ENCODE measurements at regions not wholly inside any gene's neighbourhood (a gene's known extent, or its start where the extent isn't known, plus 50 kb on each side); places are given as distances from the start of the nearest gene placed in this dataset.
"Not testable (repeated sequence)": the region's sequence is repeated elsewhere in the genome, so short reads cannot be mapped to it uniquely, and the experiment has no call there.

DNA sequence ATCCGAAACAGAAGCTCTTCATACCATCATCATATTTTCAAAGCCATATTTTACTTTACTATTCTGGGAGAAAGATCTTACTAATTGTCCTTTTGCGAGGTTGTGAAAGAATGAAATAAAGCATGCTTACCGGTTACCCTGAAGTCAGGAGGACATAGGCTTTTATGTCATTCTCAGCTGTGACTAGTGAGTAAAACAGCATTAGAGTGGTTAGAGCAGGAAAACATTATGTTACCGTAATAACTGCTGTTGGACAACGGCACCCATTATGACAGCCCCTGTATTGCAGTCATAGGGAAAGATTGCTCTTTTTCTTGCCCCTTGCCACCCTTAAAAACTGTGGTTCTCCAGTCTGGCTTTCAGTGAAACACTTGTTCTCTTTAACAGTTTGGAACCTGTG, 1035.7 kb downstream of the ZPLD1 start:
- no peak for DNase-seq (ENCODE audit: low read depth, low spot score)

DNA sequence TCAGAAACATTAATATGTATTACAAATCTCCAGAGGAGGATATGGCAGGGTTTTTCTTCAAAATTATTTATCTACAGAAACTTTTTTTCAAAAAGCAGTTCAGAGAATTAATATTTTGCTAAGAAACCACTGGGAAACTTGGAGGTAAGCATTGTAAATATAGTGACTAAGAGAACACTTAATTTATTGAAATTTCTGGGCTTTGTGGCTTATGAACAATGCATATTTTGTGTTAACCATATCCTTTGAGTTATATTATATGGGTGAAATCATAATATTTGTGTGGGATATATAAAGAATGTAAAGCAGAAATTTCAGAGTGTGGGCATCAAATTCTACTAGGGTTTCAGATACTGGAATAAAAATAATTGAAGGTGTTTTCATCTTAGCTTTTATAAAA, 1059.2 kb downstream of the ZPLD1 start:
- DNase-seq (ENCODE audit: low read depth, low spot score) = no peak

GRCh38 chr3:103494512-103494911, 1059.7 kb downstream of the ZPLD1 start:
- DNase-seq (ENCODE audit: low read depth, low spot score) = no peak

- DNase-seq (ENCODE audit: low read depth, low spot score) = no peak
Observed at GRCh38 chr3:103495186-103495585, 1060.4 kb downstream of the ZPLD1 start.

GRCh38 chr3:103499132-103499900, 1064.5 kb downstream of the ZPLD1 start:
- DNase-seq (ENCODE audit: low read depth, low spot score) = no peak

DNA sequence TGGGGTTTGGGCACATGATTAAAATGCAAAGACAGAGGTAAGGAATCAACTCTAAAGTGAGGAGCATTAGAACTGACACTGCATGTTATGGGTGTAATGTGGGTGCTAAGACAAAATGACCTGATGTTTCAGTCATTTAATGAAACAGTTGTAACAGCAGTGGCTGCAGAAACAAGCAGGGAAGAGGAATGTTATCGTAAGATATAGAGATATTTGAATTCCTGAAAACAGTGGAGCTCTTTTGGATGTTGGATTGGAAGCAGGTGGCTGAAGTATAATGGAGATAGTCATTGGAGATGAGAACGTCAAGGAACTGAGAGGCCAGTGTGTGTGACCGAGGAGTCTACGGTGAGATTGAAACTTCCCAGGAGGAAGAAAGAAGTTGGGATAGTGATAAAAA, 1065.2 kb downstream of the ZPLD1 start:
- no peak for DNase-seq (ENCODE audit: low read depth, low spot score)

DNA sequence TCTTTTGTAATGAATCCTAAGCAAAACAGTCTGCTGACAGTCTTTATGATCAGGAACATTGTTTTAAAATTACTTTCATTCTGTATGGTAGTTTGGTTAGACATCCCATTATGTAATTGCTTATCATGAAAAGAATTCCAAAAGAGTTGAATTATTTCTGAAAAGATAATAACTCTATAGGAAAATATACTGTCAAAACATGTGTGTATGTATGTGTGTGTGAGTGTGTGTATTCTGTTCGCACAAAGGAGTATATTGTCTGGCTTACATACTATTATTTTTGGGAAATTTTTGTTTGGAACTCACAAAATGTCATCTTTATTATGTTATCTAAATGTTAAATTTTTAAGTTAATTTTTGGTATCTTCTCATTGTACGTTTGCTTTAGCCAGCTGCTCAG, 1075.9 kb downstream of the ZPLD1 start:
- DNase-seq (ENCODE audit: low read depth, low spot score) = no peak

DNA sequence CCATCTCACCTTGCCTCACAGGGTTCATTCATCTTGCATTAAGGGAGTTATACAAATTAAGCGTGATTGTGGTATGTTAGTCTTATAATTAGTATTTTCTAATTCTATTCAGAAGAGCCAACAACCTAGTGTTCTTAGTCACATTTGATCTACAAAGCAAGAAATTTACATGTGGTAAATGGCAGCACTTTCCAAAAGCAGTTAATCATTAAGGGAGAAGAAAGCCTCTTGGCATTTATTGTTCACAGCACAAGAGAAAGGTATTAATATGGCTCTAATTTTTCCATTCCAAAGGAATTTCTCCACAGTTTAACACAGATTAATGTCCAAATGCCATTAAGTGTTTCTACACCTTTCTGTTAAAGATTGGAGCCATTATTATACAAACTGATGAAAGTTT, 1077.1 kb downstream of the ZPLD1 start:
- no peak for DNase-seq (ENCODE audit: low read depth, low spot score)

GRCh38 chr3:103512595-103512994, 1077.8 kb downstream of the ZPLD1 start:
- DNase-seq (ENCODE audit: low read depth, low spot score) = no peak

GRCh38 chr3:103513003-103513402, 1078.2 kb downstream of the ZPLD1 start:
- DNase-seq (ENCODE audit: low read depth, low spot score) = no peak

GRCh38 chr3:103515116-103515515, 1080.3 kb downstream of the ZPLD1 start:
- DNase-seq (ENCODE audit: low read depth, low spot score) = no peak

DNA sequence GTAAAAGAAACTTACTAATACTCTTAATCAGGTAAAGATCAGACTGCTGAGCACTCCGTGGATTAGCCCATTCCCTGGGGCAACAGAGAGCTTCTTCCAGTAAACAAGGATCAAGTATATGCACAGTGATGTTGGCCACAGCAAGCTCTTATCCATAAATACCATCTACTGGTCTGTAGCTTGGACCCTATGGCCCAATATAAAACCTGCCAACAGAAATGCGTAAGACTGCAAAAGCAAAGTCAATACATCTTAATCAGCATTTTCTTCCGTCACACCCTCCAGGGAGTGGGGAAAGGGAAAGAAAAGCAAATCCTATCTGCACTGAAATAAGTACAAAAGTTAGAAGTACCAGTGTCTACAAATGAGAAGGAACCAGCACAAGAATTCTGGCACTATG, 1082.1 kb downstream of the ZPLD1 start:
- DNase-seq (ENCODE audit: low read depth, low spot score) = no peak

DNA sequence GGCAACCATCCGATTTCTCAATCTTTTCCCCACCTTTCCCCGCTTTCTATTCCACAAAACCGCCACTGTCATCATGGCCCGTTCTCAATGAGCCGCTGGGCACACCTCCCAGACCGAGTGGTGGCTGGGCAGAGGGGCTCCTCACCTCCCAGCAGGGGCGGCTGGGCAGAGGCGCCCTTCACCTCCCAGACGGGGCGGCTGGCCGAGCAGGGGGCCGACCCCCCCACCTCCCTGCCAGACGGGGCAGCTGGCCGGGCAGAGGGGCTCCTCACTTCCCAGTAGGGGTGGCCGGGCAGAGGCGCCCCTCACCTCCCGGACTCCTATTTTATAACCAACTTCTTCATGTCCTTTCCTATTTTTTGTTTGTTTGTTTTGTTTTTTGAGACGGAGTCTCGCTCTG, 1096.5 kb downstream of the ZPLD1 start:
- not testable (repeated sequence) for DNase-seq (ENCODE audit: low read depth, low spot score)

GRCh38 chr3:103532986-103533385, 1098.2 kb downstream of the ZPLD1 start:
- DNase-seq (ENCODE audit: low read depth, low spot score) = no peak

DNA sequence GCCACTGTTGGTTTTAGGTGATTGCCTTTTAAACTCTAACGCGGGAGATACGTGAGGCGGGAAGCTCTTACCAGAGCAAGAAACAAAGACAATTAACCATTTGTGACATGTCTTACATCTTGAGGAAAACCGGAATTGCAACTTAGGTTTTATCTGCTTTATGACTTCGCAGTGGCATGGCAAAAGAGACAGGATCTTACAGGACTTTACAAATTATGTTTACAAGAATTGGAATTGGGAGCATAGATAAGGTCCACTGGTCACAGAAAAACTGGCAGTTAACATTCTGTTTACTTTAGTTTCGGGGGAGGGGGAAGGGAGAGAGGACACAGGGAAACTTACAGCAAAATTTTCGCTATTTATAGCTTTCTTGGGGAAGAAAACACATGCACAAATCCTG, 1119.6 kb downstream of the ZPLD1 start:
- DNase-seq (ENCODE audit: low read depth, low spot score) = no peak

DNA sequence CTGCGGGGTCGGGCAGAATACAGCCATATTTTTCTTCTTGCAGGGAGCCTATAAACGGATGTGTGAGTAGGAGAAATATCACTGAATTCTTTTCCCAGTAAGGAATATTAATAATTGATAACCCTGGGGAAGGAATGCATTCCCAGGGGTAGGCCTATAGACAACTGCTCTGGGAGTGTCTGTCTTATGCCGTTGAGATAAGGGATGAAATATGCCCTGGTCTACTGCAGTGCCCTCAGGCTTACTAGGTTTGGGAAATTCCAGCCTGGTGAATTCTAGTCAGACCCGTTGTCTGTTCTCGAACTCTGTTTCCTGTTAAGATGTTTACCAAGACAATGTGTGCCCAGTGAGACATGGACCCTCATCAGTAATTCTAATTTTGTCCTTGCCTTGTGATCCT, 1129.3 kb downstream of the ZPLD1 start:
- not testable (repeated sequence) for DNase-seq (ENCODE audit: low read depth, low spot score)

GRCh38 chr3:103585809-103586208, 1151.0 kb downstream of the ZPLD1 start:
- DNase-seq (ENCODE audit: low read depth, low spot score) = no peak

GRCh38 chr3:103589770-103590169, 1155.0 kb downstream of the ZPLD1 start:
- DNase-seq (ENCODE audit: low read depth, low spot score) = no peak

DNA sequence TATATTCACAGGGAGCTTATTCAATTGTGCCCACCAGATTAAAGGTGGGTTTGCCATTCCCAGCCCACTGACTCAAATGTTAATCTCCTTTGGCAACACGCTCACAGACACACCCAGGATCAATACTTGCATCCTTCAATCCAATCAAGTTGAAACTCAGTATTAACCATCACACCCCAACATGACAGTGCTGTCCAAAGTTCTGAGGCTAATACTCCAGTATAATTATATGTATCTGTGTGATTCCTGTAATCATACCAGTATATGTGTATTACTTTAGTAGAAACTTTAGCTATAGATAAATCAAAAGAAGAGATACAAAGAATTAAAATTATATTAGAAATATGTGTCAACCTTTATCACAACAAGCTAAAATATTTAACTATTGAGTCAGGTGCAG, 1166.0 kb downstream of the ZPLD1 start:
- DNase-seq (ENCODE audit: low read depth, low spot score) = no peak

GRCh38 chr3:103601666-103602065, 1166.9 kb downstream of the ZPLD1 start:
- DNase-seq (ENCODE audit: low read depth, low spot score) = no peak

DNA sequence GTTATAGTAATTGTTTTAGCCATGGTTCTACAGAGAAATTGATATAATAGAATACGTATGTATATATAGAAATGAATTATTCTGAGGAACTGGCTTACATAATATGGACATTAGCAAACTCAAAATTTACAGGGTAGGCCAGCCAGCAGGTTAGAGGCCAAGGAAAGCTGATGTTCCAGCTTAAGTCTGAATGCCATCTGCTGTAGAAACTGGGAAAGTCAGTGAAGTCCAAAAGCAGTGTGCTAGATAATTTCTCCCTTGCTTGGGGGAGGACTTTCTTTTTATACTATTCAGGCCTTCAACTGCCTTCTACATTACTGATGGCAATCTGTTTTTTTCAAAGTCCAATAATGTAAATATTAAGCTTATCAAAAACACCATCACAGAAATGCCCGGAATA, 1174.7 kb downstream of the ZPLD1 start:
- DNase-seq (ENCODE audit: low read depth, low spot score) = no peak

DNA sequence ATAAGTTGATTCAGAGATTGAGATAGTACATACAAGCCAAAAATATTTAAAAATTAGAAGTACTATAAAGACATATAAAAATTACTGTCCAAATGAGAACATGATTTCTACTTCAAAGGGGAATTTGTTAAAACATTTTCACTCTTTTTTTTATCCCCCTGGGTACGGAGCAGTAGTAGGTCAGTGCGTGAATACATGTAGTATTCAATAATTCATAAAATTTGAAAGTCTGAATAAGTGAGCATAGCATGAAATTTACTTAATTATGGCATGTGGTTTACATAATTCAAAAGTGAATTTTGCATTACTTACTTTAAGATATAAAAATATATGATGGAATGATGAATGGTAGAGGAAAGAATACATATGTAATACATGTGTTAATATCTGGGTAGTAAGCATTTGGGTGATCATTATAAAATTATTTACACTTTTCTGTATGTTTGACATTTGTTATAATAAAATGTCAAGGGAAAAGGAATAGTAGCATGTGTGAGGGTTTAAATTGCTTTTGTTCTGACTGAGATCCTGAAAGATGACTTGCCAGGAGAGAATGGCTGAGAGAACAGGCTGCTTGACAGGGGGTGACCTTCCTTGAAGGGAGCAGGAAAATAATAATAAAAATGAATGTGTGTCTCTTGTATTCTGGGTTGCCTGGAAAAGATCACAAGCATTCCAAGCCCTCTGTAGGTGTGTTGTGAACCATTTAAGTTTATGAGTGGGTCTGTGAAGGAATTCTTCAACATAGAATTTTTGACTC, 1178.8 kb downstream of the ZPLD1 start:
- no peak for DNase-seq (ENCODE audit: low read depth, low spot score)

DNA sequence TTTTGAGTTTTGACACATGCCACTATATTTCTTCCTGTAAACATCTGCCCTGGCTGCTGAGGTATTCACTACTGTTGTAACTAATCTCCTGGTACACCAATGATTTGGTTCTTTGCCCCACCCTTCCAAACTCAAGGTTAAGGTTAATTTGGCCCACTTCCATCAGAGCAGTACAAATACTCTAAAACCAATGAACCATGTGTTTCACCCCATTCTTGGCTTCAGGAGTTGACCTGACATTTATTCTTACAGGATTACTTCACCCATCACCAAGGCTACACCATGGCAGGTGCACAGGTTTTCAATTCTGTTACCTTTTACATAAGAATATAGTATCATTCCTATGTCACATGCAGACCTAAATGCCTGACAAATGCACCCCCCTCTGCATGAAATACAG, 1179.9 kb downstream of the ZPLD1 start:
- no peak for DNase-seq (ENCODE audit: low read depth, low spot score)
